H1 (cell line): ENCODE measurements at regions not wholly inside any gene's neighbourhood (a gene's known extent, or its start where the extent isn't known, plus 50 kb on each side); places are given as distances from the start of the nearest gene placed in this dataset.

Experiments
- CTCF ChIA-PET: fragments of 300-600 bp; sonication (Branson Sonifier 250); formaldehyde crosslinking; loops from one replicate; lab custom pipeline; 2021; ENCODE audit not compliant: partially characterized antibody; lab: Charles Lee
- POLR2A ChIA-PET: fragments of 300-600 bp; sonication (Branson Sonifier 250); formaldehyde crosslinking; loops from one replicate; lab custom pipeline; 2021; ENCODE audit warnings: inconsistent platforms; ENCODE audit not compliant: partially characterized antibody; lab: Charles Lee
- DNase-seq, 2 experiments: peaks; one replicate each; pipeline versions ENCODE4 v3.0.0 to v3.0.0-alpha.2; 2010 to 2022; ENCODE audit warnings: low spot score in 2 of 2, low read depth in 1 of 2, mixed read lengths in 1 of 2
- FAIRE-seq: peaks from 2 replicates; lab custom pipeline; 2011; peaks lifted over from hg19 to GRCh38; lab: Jason Lieb, UNC
- H2AFZ ChIP-seq: 2 replicates; pipeline ENCODE4 v1.8.1; 2012; ENCODE audit warnings: low read length, inconsistent platforms
- H2AK5ac ChIP-seq: 2 replicates; pipeline ENCODE4 v1.6.1; 2013; ENCODE audit warnings: low read depth, low read length
- H2BK120ac ChIP-seq: replicated peaks from 2 replicates; pipeline ENCODE3; 2013; ENCODE audit warnings: low read depth, low read length, inconsistent platforms
- H2BK12ac ChIP-seq: 2 replicates; pipeline ENCODE4 v1.6.1; 2013; ENCODE audit warnings: low read depth, low read length
- H2BK15ac ChIP-seq: 2 replicates; pipeline ENCODE4 v1.6.1; 2013; ENCODE audit warnings: low read length
- H2BK20ac ChIP-seq: 2 replicates; pipeline ENCODE4 v1.6.1; 2013; ENCODE audit warnings: low read length
- H2BK5ac ChIP-seq: 2 replicates; pipeline ENCODE4 v1.6.1; 2013; ENCODE audit warnings: low read depth, low read length
- H3K14ac ChIP-seq: 2 replicates; pipeline ENCODE4 v1.6.1; 2013; ENCODE audit warnings: inconsistent platforms; ENCODE audit not compliant: insufficient read length
- H3K18ac ChIP-seq: 2 replicates; pipeline ENCODE4 v1.6.1; 2013; ENCODE audit warnings: low read length; ENCODE audit errors: extremely low read depth
- H3K23ac ChIP-seq: 2 replicates; pipeline ENCODE4 v1.6.1; 2013; ENCODE audit warnings: inconsistent platforms; ENCODE audit not compliant: insufficient read length
- H3K23me2 ChIP-seq: 2 replicates; pipeline ENCODE4 v1.6.1; 2013; ENCODE audit warnings: low read depth, low read length
- H3K27ac ChIP-seq: 2 replicates; pipeline ENCODE4 v1.6.1; 2011; ENCODE audit warnings: low read depth, low read length, inconsistent platforms
- H3K27me3 ChIP-seq, 4 experiments: replicated peaks in 1 of 4; 1 replicate in 1 of 4; 2 replicates in 3 of 4; pipeline versions ENCODE4 v1.6.1 to v1.8.1; 2011 to 2013; ENCODE audit warnings: low read length in 3 of 4, mild to moderate bottlenecking in 3 of 4, inconsistent platforms in 2 of 4, mixed read lengths in 2 of 4, moderate library complexity in 1 of 4; ENCODE audit not compliant: control insufficient read depth in 3 of 4, insufficient read depth in 3 of 4; ENCODE audit errors: extremely low read depth in 1 of 4
- H3K36me3 ChIP-seq, 4 experiments: 2 replicates each; pipeline versions ENCODE4 v1.6.1 to v1.8.1; 2011 to 2013; ENCODE audit warnings: mild to moderate bottlenecking in 4 of 4, low read length in 3 of 4, moderate library complexity in 2 of 4, control low read depth in 1 of 4, inconsistent platforms in 1 of 4; ENCODE audit not compliant: insufficient read depth in 4 of 4, control insufficient read depth in 2 of 4
- H3K4ac ChIP-seq: replicated peaks from 2 replicates; pipeline ENCODE3; 2013; ENCODE audit warnings: low read length, low read depth, mixed read lengths, inconsistent platforms; ENCODE audit not compliant: insufficient read length
- H3K4me1 ChIP-seq, 4 experiments: replicated peaks in 1 of 4; 1 replicate in 1 of 4; 2 replicates in 3 of 4; pipeline versions ENCODE4 v1.6.1 to v1.8.1; 2011 to 2013; ENCODE audit warnings: low read length in 3 of 4, inconsistent platforms in 2 of 4, mixed read lengths in 1 of 4; ENCODE audit not compliant: insufficient read depth in 4 of 4, control insufficient read depth in 3 of 4
- H3K4me2 ChIP-seq, 2 experiments: 2 replicates each; pipeline versions ENCODE4 v1.6.1 to v1.8.1; 2011 to 2013; ENCODE audit warnings: low read depth in 2 of 2, low read length in 2 of 2, control low read depth in 1 of 2, inconsistent platforms in 1 of 2, mild to moderate bottlenecking in 1 of 2; ENCODE audit not compliant: insufficient read depth in 1 of 2
- H3K4me3 ChIP-seq, 4 experiments: fragments of 200-600, 300-600 bp in 1 of 4; sonication (generic), shearing (Covaris generic), sonication (Bioruptor Twin) in 1 of 4; 2 replicates each; pipeline versions ENCODE4 v1.5.1 to v1.8.1; 2011 to 2016; ENCODE audit warnings: low read length in 4 of 4, low read depth in 3 of 4, control low read depth in 2 of 4, inconsistent platforms in 2 of 4, mild to moderate bottlenecking in 2 of 4, mixed read lengths in 1 of 4, moderate library complexity in 1 of 4; ENCODE audit not compliant: insufficient read depth in 2 of 4; ENCODE audit errors: extremely low read depth in 1 of 4
- H3K56ac ChIP-seq: replicated peaks from 2 replicates; pipeline ENCODE3; 2013; ENCODE audit warnings: low read depth, mild to moderate bottlenecking, mixed read lengths, low read length, inconsistent platforms; ENCODE audit not compliant: insufficient read length
- H3K79me1 ChIP-seq: 2 replicates; pipeline ENCODE4 v1.6.1; 2013; ENCODE audit warnings: low read depth, low read length, control low read depth
- H3K79me2 ChIP-seq, 2 experiments: 2 replicates each; pipeline versions ENCODE4 v1.6.1 to v1.8.1; 2012 to 2013; ENCODE audit warnings: low read length in 2 of 2, mild to moderate bottlenecking in 2 of 2, inconsistent platforms in 1 of 2; ENCODE audit not compliant: insufficient read depth in 2 of 2, control insufficient read depth in 1 of 2
- H3K9ac ChIP-seq, 4 experiments: replicated peaks in 1 of 4; 1 replicate in 1 of 4; 2 replicates in 3 of 4; pipeline versions ENCODE4 v1.6.1 to v1.8.1; 2011 to 2013; ENCODE audit warnings: low read depth in 3 of 4, low read length in 3 of 4, control low read depth in 2 of 4, mild to moderate bottlenecking in 2 of 4, moderate library complexity in 2 of 4, inconsistent platforms in 1 of 4; ENCODE audit errors: extremely low read depth in 1 of 4
- H3K9me3 ChIP-seq, 2 experiments: 2 replicates each; pipeline versions ENCODE4 v1.6.1 to v1.8.1; 2012 to 2013; ENCODE audit warnings: mild to moderate bottlenecking in 2 of 2, moderate library complexity in 2 of 2, control low read depth in 1 of 2, inconsistent platforms in 1 of 2, low read depth in 1 of 2, low read length in 1 of 2, mixed read lengths in 1 of 2; ENCODE audit not compliant: insufficient read depth in 2 of 2
- H4K20me1 ChIP-seq, 2 experiments: replicated peaks in 1 of 2; 2 replicates each; pipeline versions ENCODE3 to v1.8.1; 2011 to 2013; ENCODE audit warnings: inconsistent platforms in 2 of 2, low read length in 2 of 2, mild to moderate bottlenecking in 1 of 2; ENCODE audit not compliant: insufficient read depth in 2 of 2, control insufficient read depth in 1 of 2
- H4K5ac ChIP-seq: 2 replicates; pipeline ENCODE4 v1.6.1; 2013; ENCODE audit warnings: low read length, low read depth, mixed read lengths, inconsistent platforms; ENCODE audit not compliant: insufficient read length
- H4K8ac ChIP-seq: 2 replicates; pipeline ENCODE4 v1.8.0; 2013; ENCODE audit warnings: mild to moderate bottlenecking, moderate library complexity, low read length, inconsistent platforms; ENCODE audit not compliant: insufficient read depth; ENCODE audit errors: extremely low read depth
- H4K91ac ChIP-seq: replicated peaks from 2 replicates; pipeline ENCODE3; 2013; ENCODE audit warnings: low read length, mixed read lengths, inconsistent platforms; ENCODE audit not compliant: insufficient read length
- EZH2 ChIP-seq: fragments of 200-600 bp; sonication (generic); IDR thresholded peaks from 2 replicates; pipeline ENCODE4 v1.7.1; 2012; ENCODE audit warnings: low read depth, mild to moderate bottlenecking, moderate library complexity, low read length, inconsistent platforms; ENCODE audit not compliant: severe bottlenecking
- POLR2A ChIP-seq, 2 experiments: IDR thresholded peaks; 1 replicate in 1 of 2; 2 replicates in 1 of 2; pipeline ENCODE4 v1.6.1; 2011; ENCODE audit warnings: low read depth in 2 of 2, low read length in 2 of 2, mild to moderate bottlenecking in 2 of 2; ENCODE audit errors: control extremely low read depth in 1 of 2
- POU5F1 ChIP-seq: IDR thresholded peaks from 2 replicates; pipeline ENCODE4 v1.6.1; 2011; ENCODE audit warnings: low read depth, mild to moderate bottlenecking, low read length, moderate library complexity
- SP4 ChIP-seq: IDR thresholded peaks from 2 replicates; pipeline ENCODE4 v1.6.1; 2012; ENCODE audit warnings: low read length, inconsistent platforms
- TAF1 ChIP-seq: IDR thresholded peaks from 2 replicates; pipeline ENCODE4 v1.6.1; 2011; ENCODE audit warnings: mild to moderate bottlenecking, low read depth, low read length
- TBP ChIP-seq: IDR thresholded peaks from 2 replicates; pipeline ENCODE4 v1.6.1; 2011; ENCODE audit warnings: low read depth, low read length, improper control_type of control experiment
- WGBS, 2 experiments: shearing (Covaris generic) in 1 of 2; methylation state at CpG; one replicate each; pipeline versions ENCODE4 v1.1.6 to v1.1.7; 2013 to 2015; ENCODE audit warnings: low lambda C conversion rate in 2 of 2, mixed read lengths in 2 of 2, inconsistent platforms in 1 of 2, low coverage in 1 of 2, missing lambda C conversion rate in 1 of 2; ENCODE audit not compliant: insufficient replicate concordance in 2 of 2, insufficient coverage in 1 of 2, insufficient read length in 1 of 2; ENCODE audit errors: extremely low coverage in 1 of 2, missing lambda C conversion rate in 1 of 2; 5-methylcytosine and 5-hydroxymethylcytosine counted together

GRCh38 chr18:70826571-70826970, 537.7 kb downstream of the SOCS6 start:
- H3K4me2 ChIP-seq, result no peak overlapping the region
- no peak overlapping the region for H3K23ac ChIP-seq
- H3K4me1 ChIP-seq, result no peaks in the 10 kb centered on the region
- H3K79me2 ChIP-seq, result no peaks in the 10 kb centered on the region
- no peaks in the 10 kb centered on the region for H4K20me1 ChIP-seq
- no peak overlapping the region for H2BK20ac ChIP-seq
- H2BK15ac ChIP-seq, result no peak overlapping the region
- DNase-seq (no peak), FAIRE-seq (no peak)
- H3K4ac ChIP-seq, result no peak overlapping the region
- no peak overlapping the region for H2BK120ac ChIP-seq
- H2BK5ac ChIP-seq, result no peak overlapping the region
- H3K4me3 ChIP-seq, result no peak overlapping the region
- H2AK5ac ChIP-seq, result no peak overlapping the region
- CTCF ChIA-PET, result no interaction called here
- H4K8ac ChIP-seq, result no peak overlapping the region
- no peaks in the 10 kb centered on the region for H3K23me2 ChIP-seq
- TF ChIP-seq TAF1 (no peak), EZH2 (no peak), TBP (no peak), SP4 (no peak), POLR2A (IDR thresholded peaks at IDR 0.05; ENCODE audit: control extremely low read depth in 1 of 2, low read depth in 2 of 2, low read length in 2 of 2) (no peak), POU5F1 (no peak)
- H3K18ac ChIP-seq, result no peak overlapping the region
- H3K14ac ChIP-seq, result no peak overlapping the region
- H3K56ac ChIP-seq, result no peak overlapping the region
- no peak overlapping the region for H3K9ac ChIP-seq
- no peaks in the 10 kb centered on the region for H3K27me3 ChIP-seq
- H3K27ac ChIP-seq, result no peak overlapping the region
- H2BK12ac ChIP-seq, result no peak overlapping the region
- no peak overlapping the region for H4K5ac ChIP-seq
- POLR2A ChIA-PET, result no interaction called here
- H3K36me3 ChIP-seq, result no peaks in the 10 kb centered on the region
- H4K91ac ChIP-seq, result no peak overlapping the region
- H3K9me3 ChIP-seq, result peaks cover 70 to 72% of the 10 kb centered on the region in 2 experiments
- 61% methylated on average over 2 of the region's 2 CpGs; no CpG with 5 or more reads in 1 of the 2 experiments for WGBS, 2 experiments
- H2AFZ ChIP-seq, result no peak overlapping the region
- H3K79me1 ChIP-seq, result no peaks in the 10 kb centered on the region
